ENCODE measurements at regions not wholly inside any gene's neighbourhood (a gene's known extent, or its start where the extent isn't known, plus 50 kb on each side); places are given as distances from the start of the nearest gene placed in this dataset.

DNA sequence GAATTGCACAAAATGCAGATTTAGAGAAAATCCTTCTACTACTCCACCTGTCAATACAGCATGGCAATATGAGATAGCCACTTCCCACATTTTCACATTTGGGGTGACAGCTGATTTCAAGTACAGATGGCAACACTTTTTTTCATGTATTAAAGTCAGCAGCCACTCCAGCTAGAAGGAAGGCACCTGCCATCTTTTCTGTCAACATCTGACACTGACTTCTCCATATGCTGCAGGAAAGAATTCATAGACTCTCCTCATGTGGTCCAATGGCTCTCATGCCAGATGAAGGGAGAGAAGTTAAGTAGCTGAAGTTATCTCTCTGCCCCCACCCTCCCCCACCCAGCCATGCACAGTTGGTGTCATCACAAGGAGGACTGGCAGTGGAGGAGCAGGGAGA is 912.0 kb downstream of the SORCS1 start:
- Histone ChIP-seq H3F3A (replicated peaks; ENCODE audit: low read depth) (no peaks in the 10 kb centered on the region), H3K27ac (ENCODE audit: low read depth) (no peak overlapping the region), H2AFZ (no peak overlapping the region), H3K36me3 (ENCODE audit: insufficient read depth) (no peaks in the 10 kb centered on the region), H3K27me3 (ENCODE audit: insufficient read depth) (no peaks in the 10 kb centered on the region), H3K4me3 (no peak overlapping the region), H3K4me2 (no peak overlapping the region), H4K20me1 (replicated peaks; ENCODE audit: insufficient read depth) (no peaks in the 10 kb centered on the region), H3K4me1 (ENCODE audit: insufficient read depth) (no peaks in the 10 kb centered on the region), H3K79me2 (replicated peaks; ENCODE audit: insufficient read depth) (no peaks in the 10 kb centered on the region), H3K9me2 (ENCODE audit: insufficient read depth) (no peaks in the 10 kb centered on the region)
- TF ChIP-seq JUNB (IDR thresholded peaks at IDR 0.05; ENCODE audit: unreplicated experiment) (no peak), POLR2AphosphoS5 (IDR thresholded peaks at IDR 0.05; ENCODE audit: low read depth) (no peak)
- Mint-ChIP-seq H3K9me3 (peaks cover 5% of the 10 kb centered on the region; the same call in 2 of the 3 replicates), H3K4me3 (no peak overlapping the region), H3K36me3 (ENCODE audit: low read depth) (no peaks in the 10 kb centered on the region), H3K27ac (no peak overlapping the region), H3K27me3 (ENCODE audit: insufficient read depth, low read depth, poor library complexity) (no peaks in the 10 kb centered on the region), H3K4me1 (no peaks in the 10 kb centered on the region)
- ATAC-seq = no peak
- no peak for DNase-seq (ENCODE audit: low spot score)

DNA sequence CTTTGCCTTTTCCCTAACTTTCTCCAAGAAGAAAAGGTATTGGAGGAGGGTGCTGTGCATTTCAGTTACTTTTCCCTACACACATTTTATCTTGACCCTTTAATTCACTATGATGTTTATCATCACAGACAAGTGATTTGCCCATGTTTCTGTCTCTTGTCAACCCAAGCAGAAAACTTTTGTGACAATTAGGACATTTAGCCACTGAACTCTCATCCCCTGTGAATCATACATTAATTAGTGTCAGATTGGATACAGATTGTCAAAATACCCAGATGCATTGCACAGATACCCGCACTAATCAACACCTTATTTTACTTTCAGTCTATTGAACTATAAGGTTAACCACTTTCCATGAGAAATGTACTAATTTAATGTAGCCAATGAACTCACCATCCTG is 912.9 kb downstream of the SORCS1 start:
- Mint-ChIP-seq H3K27me3 (ENCODE audit: insufficient read depth, low read depth, poor library complexity) (no peaks in the 10 kb centered on the region), H3K4me1 (no peaks in the 10 kb centered on the region), H3K9me3 (no peaks in the 10 kb centered on the region), H3K36me3 (ENCODE audit: low read depth) (no peaks in the 10 kb centered on the region), H3K27ac (no peak overlapping the region), H3K4me3 (no peak overlapping the region)
- DNase-seq (ENCODE audit: low spot score) (no peak), ATAC-seq (no peak)
- no peak overlapping the region for H2AFZ ChIP-seq
- H3K4me2 ChIP-seq = no peak overlapping the region
- no peaks in the 10 kb centered on the region for H3K9me2 ChIP-seq (ENCODE audit: insufficient read depth)
- H3K27ac ChIP-seq (ENCODE audit: low read depth) = no peak overlapping the region
- no peaks in the 10 kb centered on the region for H4K20me1 ChIP-seq (replicated peaks; ENCODE audit: insufficient read depth)
- no peaks in the 10 kb centered on the region for H3F3A ChIP-seq (replicated peaks; ENCODE audit: low read depth)
- TF ChIP-seq, protein P1, sequence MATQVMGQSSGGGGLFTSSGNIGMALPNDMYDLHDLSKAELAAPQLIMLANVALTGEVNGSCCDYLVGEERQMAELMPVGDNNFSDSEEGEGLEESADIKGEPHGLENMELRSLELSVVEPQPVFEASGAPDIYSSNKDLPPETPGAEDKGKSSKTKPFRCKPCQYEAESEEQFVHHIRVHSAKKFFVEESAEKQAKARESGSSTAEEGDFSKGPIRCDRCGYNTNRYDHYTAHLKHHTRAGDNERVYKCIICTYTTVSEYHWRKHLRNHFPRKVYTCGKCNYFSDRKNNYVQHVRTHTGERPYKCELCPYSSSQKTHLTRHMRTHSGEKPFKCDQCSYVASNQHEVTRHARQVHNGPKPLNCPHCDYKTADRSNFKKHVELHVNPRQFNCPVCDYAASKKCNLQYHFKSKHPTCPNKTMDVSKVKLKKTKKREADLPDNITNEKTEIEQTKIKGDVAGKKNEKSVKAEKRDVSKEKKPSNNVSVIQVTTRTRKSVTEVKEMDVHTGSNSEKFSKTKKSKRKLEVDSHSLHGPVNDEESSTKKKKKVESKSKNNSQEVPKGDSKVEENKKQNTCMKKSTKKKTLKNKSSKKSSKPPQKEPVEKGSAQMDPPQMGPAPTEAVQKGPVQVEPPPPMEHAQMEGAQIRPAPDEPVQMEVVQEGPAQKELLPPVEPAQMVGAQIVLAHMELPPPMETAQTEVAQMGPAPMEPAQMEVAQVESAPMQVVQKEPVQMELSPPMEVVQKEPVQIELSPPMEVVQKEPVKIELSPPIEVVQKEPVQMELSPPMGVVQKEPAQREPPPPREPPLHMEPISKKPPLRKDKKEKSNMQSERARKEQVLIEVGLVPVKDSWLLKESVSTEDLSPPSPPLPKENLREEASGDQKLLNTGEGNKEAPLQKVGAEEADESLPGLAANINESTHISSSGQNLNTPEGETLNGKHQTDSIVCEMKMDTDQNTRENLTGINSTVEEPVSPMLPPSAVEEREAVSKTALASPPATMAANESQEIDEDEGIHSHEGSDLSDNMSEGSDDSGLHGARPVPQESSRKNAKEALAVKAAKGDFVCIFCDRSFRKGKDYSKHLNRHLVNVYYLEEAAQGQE (IDR thresholded peaks at IDR 0.05; ENCODE audit: unreplicated experiment) = no peak
- no peak for TF ChIP-seq CREB1 (CRISPR knock-in tag; IDR thresholded peaks at IDR 0.05; ENCODE audit: low read depth)
- H3K4me1 ChIP-seq (ENCODE audit: insufficient read depth) = no peaks in the 10 kb centered on the region
- no peaks in the 10 kb centered on the region for H3K79me2 ChIP-seq (replicated peaks; ENCODE audit: insufficient read depth)
- no peaks in the 10 kb centered on the region for H3K27me3 ChIP-seq (ENCODE audit: insufficient read depth)
- H3K4me3 ChIP-seq = no peak overlapping the region
- H3K36me3 ChIP-seq (ENCODE audit: insufficient read depth) = no peaks in the 10 kb centered on the region

DNA sequence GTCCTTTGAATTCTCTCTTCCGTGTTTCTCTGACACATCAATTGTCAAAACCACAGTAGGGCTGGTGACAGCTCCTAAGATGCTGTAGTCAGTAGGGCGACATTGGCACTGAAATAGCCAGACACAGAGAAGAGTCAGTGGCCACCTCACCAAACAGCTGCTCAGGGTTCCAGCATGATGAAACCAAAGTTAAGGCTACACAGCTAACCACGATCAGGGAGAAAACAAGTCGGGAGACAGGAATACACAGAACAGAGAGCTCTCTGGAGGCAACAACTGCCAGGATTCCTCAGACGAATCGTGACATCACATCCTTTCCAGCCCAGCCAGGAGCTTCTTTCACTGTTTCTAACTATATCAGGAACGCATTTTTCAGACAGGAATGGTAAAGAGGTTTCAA is 922.2 kb downstream of the SORCS1 start:
- H3K27ac Mint-ChIP-seq = no peak overlapping the region
- Histone ChIP-seq H3K27me3 (ENCODE audit: insufficient read depth) (no peaks in the 10 kb centered on the region), H3K4me2 (no peak overlapping the region), H2AFZ (no peak overlapping the region), H3K36me3 (ENCODE audit: insufficient read depth) (no peaks in the 10 kb centered on the region), H3K79me2 (replicated peaks; ENCODE audit: insufficient read depth) (no peaks in the 10 kb centered on the region), H3K4me1 (ENCODE audit: insufficient read depth) (no peaks in the 10 kb centered on the region), H4K20me1 (replicated peaks; ENCODE audit: insufficient read depth) (no peaks in the 10 kb centered on the region), H3K4me3 (no peak overlapping the region), H3F3A (replicated peaks; ENCODE audit: low read depth) (no peaks in the 10 kb centered on the region), H3K9me2 (ENCODE audit: insufficient read depth) (no peaks in the 10 kb centered on the region), H3K27ac (ENCODE audit: low read depth) (no peak overlapping the region)
- H3K4me1 Mint-ChIP-seq = no peaks in the 10 kb centered on the region
- no peaks in the 10 kb centered on the region for H3K9me3 Mint-ChIP-seq
- H3K27me3 Mint-ChIP-seq (ENCODE audit: insufficient read depth, low read depth, poor library complexity) = no peaks in the 10 kb centered on the region
- no peak for ATAC-seq
- H3K4me3 Mint-ChIP-seq = no peak overlapping the region
- DNase-seq (ENCODE audit: low spot score) = no peak
- H3K36me3 Mint-ChIP-seq (ENCODE audit: low read depth) = no peaks in the 10 kb centered on the region
- TF ChIP-seq NANOG (IDR thresholded peaks at IDR 0.05; ENCODE audit: borderline replicate concordance) (no peak), EZH2 (IDR thresholded peaks at IDR 0.05; ENCODE audit: low read depth, unreplicated experiment) (no peak), POLR2AphosphoS5 (IDR thresholded peaks at IDR 0.05; ENCODE audit: low read depth) (no peak), JUNB (IDR thresholded peaks at IDR 0.05; ENCODE audit: unreplicated experiment) (no peak), ZNF331 (CRISPR knock-in tag; IDR thresholded peaks at IDR 0.05; ENCODE audit: low read depth) (no peak), EZH2phosphoT487 (IDR thresholded peaks at IDR 0.05; ENCODE audit: unreplicated experiment) (no peak), CREB1 (CRISPR knock-in tag; IDR thresholded peaks at IDR 0.05; ENCODE audit: low read depth) (no peak)
- TF ChIP-seq, protein P2, sequence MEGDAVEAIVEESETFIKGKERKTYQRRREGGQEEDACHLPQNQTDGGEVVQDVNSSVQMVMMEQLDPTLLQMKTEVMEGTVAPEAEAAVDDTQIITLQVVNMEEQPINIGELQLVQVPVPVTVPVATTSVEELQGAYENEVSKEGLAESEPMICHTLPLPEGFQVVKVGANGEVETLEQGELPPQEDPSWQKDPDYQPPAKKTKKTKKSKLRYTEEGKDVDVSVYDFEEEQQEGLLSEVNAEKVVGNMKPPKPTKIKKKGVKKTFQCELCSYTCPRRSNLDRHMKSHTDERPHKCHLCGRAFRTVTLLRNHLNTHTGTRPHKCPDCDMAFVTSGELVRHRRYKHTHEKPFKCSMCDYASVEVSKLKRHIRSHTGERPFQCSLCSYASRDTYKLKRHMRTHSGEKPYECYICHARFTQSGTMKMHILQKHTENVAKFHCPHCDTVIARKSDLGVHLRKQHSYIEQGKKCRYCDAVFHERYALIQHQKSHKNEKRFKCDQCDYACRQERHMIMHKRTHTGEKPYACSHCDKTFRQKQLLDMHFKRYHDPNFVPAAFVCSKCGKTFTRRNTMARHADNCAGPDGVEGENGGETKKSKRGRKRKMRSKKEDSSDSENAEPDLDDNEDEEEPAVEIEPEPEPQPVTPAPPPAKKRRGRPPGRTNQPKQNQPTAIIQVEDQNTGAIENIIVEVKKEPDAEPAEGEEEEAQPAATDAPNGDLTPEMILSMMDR (conservative IDR thresholded peaks at IDR 0.05; ENCODE audit: low read depth in 2 of 2) = no peak
- TF ChIP-seq, protein P3, sequence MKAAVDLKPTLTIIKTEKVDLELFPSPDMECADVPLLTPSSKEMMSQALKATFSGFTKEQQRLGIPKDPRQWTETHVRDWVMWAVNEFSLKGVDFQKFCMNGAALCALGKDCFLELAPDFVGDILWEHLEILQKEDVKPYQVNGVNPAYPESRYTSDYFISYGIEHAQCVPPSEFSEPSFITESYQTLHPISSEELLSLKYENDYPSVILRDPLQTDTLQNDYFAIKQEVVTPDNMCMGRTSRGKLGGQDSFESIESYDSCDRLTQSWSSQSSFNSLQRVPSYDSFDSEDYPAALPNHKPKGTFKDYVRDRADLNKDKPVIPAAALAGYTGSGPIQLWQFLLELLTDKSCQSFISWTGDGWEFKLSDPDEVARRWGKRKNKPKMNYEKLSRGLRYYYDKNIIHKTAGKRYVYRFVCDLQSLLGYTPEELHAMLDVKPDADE (IDR thresholded peaks at IDR 0.05) = no peak
- TF ChIP-seq, protein P1 (IDR thresholded peaks at IDR 0.05; ENCODE audit: unreplicated experiment) = no peak

Data from GM23338 (cell line).